HepG2 (cell line): ENCODE measurements at regions not wholly inside any gene's neighbourhood (a gene's known extent, or its start where the extent isn't known, plus 50 kb on each side); places are given as distances from the start of the nearest gene placed in this dataset.

Source experiments
- ATAC-seq: fragments of 200-7000 bp; cut with Tn5 transposase; 3 replicates; pipeline ENCODE4 v1.9.1; 2020; ENCODE audit warnings: mild to moderate bottlenecking, moderate library complexity
- BruUV-seq: library from RNA; stranded (reverse); fragments of 400-500 nt; replicated peaks from 2 replicates; lab custom pipeline; 2021; lab: Mats Ljungman, UMichigan
- CTCF ChIA-PET: fragments of 300-600 bp; formaldehyde crosslinking; extraction: SDS; loops from one replicate; lab custom pipeline; 2021; ENCODE audit warnings: low total read pairs, inconsistent platforms, low intra/inter-chr PET ratio; lab: Yijun Ruan, JAX
- POLR2A ChIA-PET: fragments of 350-600 bp; sonication (Branson Sonifier 250); formaldehyde crosslinking; loops from one replicate; lab custom pipeline; 2020; ENCODE audit warnings: antibody characterized with exemption, inconsistent platforms; lab: Yijun Ruan, JAX
- DNase-seq: peaks from one replicate; pipeline ENCODE4 v3.0.0-alpha.2; 2015; ENCODE audit warnings: low spot score
- FAIRE-seq: peaks from 3 replicates; lab custom pipeline; 2011; peaks lifted over from hg19 to GRCh38; lab: Jason Lieb, UNC
- H2AFZ ChIP-seq: one replicate; pipeline ENCODE4 v1.6.1; 2011; ENCODE audit warnings: low read length, inconsistent platforms
- H3K27ac ChIP-seq: fragments of 300-600 bp; 3 replicates; pipeline ENCODE4 v1.8.0; 2011; ENCODE audit warnings: mixed run types, mild to moderate bottlenecking, mixed read lengths, low read length, inconsistent platforms; ENCODE audit not compliant: insufficient read depth; ENCODE audit errors: extremely low read length
- H3K27me3 ChIP-seq, 2 experiments: fragments of 200-600 bp in 1 of 2; 2 replicates in 1 of 2; 3 replicates in 1 of 2; pipeline versions ENCODE4 v1.6.0 to v1.8.0; 2011; ENCODE audit warnings: low read length in 2 of 2, mild to moderate bottlenecking in 2 of 2, moderate library complexity in 2 of 2, inconsistent platforms in 1 of 2; ENCODE audit not compliant: insufficient read depth in 2 of 2, control insufficient read depth in 1 of 2
- H3K36me3 ChIP-seq, 2 experiments: fragments of 200-600 bp in 1 of 2; replicated peaks in 1 of 2; 2 replicates in 1 of 2; 3 replicates in 1 of 2; pipeline versions ENCODE4 v1.5.1 to v1.8.0; 2011; ENCODE audit warnings: low read length in 2 of 2, inconsistent platforms in 1 of 2; ENCODE audit not compliant: insufficient read depth in 2 of 2, control insufficient read depth in 1 of 2
- H3K4me1 ChIP-seq: 2 replicates; pipeline ENCODE4 v1.5.1; 2012; ENCODE audit warnings: low read length, inconsistent platforms; ENCODE audit not compliant: insufficient read depth
- H3K4me2 ChIP-seq: 2 replicates; pipeline ENCODE4 v1.6.0; 2011; ENCODE audit warnings: low read depth, low read length, inconsistent platforms
- H3K4me3 ChIP-seq, 3 experiments: fragments of 200-600 bp in 1 of 3; sonication (generic), shearing (Covaris generic) in 1 of 3; replicated peaks in 1 of 3; 2 replicates each; pipeline ENCODE4 v1.5.1; 2011 to 2016; ENCODE audit warnings: low read length in 3 of 3, inconsistent platforms in 2 of 3, low read depth in 2 of 3, mild to moderate bottlenecking in 2 of 3, control low read depth in 1 of 3, mixed read lengths in 1 of 3; ENCODE audit not compliant: insufficient read depth in 1 of 3
- H3K79me2 ChIP-seq: one replicate; pipeline ENCODE4 v1.6.1; 2011; ENCODE audit warnings: low read length, inconsistent platforms; ENCODE audit not compliant: insufficient read depth
- H3K9ac ChIP-seq: 2 replicates; pipeline ENCODE4 v1.6.0; 2011; ENCODE audit warnings: mild to moderate bottlenecking, low read depth, low read length, inconsistent platforms; ENCODE audit not compliant: insufficient read depth
- H3K9me3 ChIP-seq: 2 replicates; pipeline ENCODE4 v1.5.1; 2012; ENCODE audit warnings: mild to moderate bottlenecking, low read length
- H4K20me1 ChIP-seq: 2 replicates; pipeline ENCODE4 v1.6.0; 2011; ENCODE audit warnings: inconsistent platforms, mild to moderate bottlenecking, low read length, moderate library complexity; ENCODE audit not compliant: insufficient read depth
- CREB1 ChIP-seq, 2 experiments: fragments of 450-650 bp in 1 of 2; IDR thresholded peaks; 2 replicates each; pipeline ENCODE4 v1.6.1; 2016 to 2017; ENCODE audit warnings: control low read depth in 1 of 2, mild to moderate bottlenecking in 1 of 2, missing compliant biosample characterization in 1 of 2, missing genetic modification characterization in 1 of 2
- FOXP1 ChIP-seq, 2 experiments: fragments of 450-650 bp in 1 of 2; IDR thresholded peaks; 2 replicates each; pipeline ENCODE4 v1.6.1; 2017 to 2018; ENCODE audit warnings: antibody characterized with exemption in 1 of 2
- GATAD1 ChIP-seq: IDR thresholded peaks from 2 replicates; pipeline ENCODE4 v1.6.1; 2016; ENCODE audit warnings: missing genetic modification reagents, missing compliant biosample characterization
- HMG20A ChIP-seq: IDR thresholded peaks from 2 replicates; pipeline ENCODE4 v1.6.1; 2016; ENCODE audit warnings: borderline replicate concordance
- JUND ChIP-seq: sonication (generic); formaldehyde crosslinking; IDR thresholded peaks from 2 replicates; pipeline ENCODE4 v1.8.0; 2022; ENCODE audit warnings: mild to moderate bottlenecking, missing genetic modification reagents
- MAFG ChIP-seq: sonication (generic); formaldehyde crosslinking; IDR thresholded peaks from 2 replicates; pipeline ENCODE4 v1.5.1; 2020; ENCODE audit warnings: mild to moderate bottlenecking, missing genetic modification reagents
- ZBTB1 ChIP-seq: sonication (generic); formaldehyde crosslinking; IDR thresholded peaks from 2 replicates; pipeline ENCODE4 v1.4.0; 2020; ENCODE audit warnings: missing genetic modification reagents, borderline replicate concordance
- ZBTB26 ChIP-seq: IDR thresholded peaks from 2 replicates; pipeline ENCODE4 v1.6.1; 2016; ENCODE audit warnings: missing compliant biosample characterization, missing genetic modification reagents, borderline replicate concordance
- ZNF121 ChIP-seq: sonication (generic); formaldehyde crosslinking; IDR thresholded peaks from 2 replicates; pipeline ENCODE4 v1.5.0; 2020; ENCODE audit warnings: mild to moderate bottlenecking, missing genetic modification reagents
- ZNF136 ChIP-seq: sonication (generic); formaldehyde crosslinking; IDR thresholded peaks from 2 replicates; pipeline ENCODE4 v1.8.1; 2022; ENCODE audit warnings: low read depth, mild to moderate bottlenecking, moderate library complexity, missing genetic modification reagents
- ZNF580 ChIP-seq: IDR thresholded peaks from 2 replicates; pipeline ENCODE4 v1.6.1; 2016; ENCODE audit warnings: low read depth, borderline replicate concordance
- WGBS: methylation state at CpG from one replicate; pipeline ENCODE4 v1.1.6; 2017; ENCODE audit warnings: low lambda C conversion rate; 5-methylcytosine and 5-hydroxymethylcytosine counted together
- in situ Hi-C: cut with HindIII; loops from 2 replicates; pipeline ENCODE4 v1.10.0; 2017; ENCODE audit warnings: low pct_unique_long_range_greater_than_20kb; ENCODE audit not compliant: extremely low pct_ligation_motif_present
- intact Hi-C: fragments of 100-400 bp; cut with micrococcal nuclease; formaldehyde crosslinking; loops from one replicate; pipeline ENCODE4 v1.10.0; 2022; ENCODE audit not compliant: unreplicated experiment

GRCh38 chr4:36609661-36610060 lies 328.2 kb downstream of the DTHD1 start:
- no peaks in the 10 kb centered on the region; a peak in 1 of 5 replicates for H3K27me3 ChIP-seq
- H3K4me3 ChIP-seq, result no peak overlapping the region
- H3K4me2 ChIP-seq, result no peak overlapping the region
- ATAC-seq (no peak), DNase-seq (no peak), FAIRE-seq (no peak)
- ChIA-PET CTCF (no interaction called here), POLR2A (no interaction called here)
- no peak overlapping the region for H3K9ac ChIP-seq
- intact Hi-C loops (no loop called here), in situ Hi-C loops (no loop called here)
- no peak overlapping the region for H3K27ac ChIP-seq
- H3K4me1 ChIP-seq, result no peaks in the 10 kb centered on the region
- TF ChIP-seq ZNF580 (CRISPR knock-in tag), result no peak
- no peak for TF ChIP-seq ZNF121 (CRISPR knock-in tag)
- TF ChIP-seq CREB1 (IDR thresholded peaks at IDR 0.05), result no peak
- TF ChIP-seq CREB1 (CRISPR knock-in tag; IDR thresholded peaks at IDR 0.05), result no peak
- no peak for TF ChIP-seq FOXP1 (IDR thresholded peaks at IDR 0.05)
- no peak for TF ChIP-seq FOXP1 (CRISPR knock-in tag; IDR thresholded peaks at IDR 0.05)
- TF ChIP-seq ZNF136 (CRISPR knock-in tag), result no peak
- no peak for TF ChIP-seq MAFG
- no peak for TF ChIP-seq GATAD1 (CRISPR knock-in tag)
- TF ChIP-seq ZBTB1 (CRISPR knock-in tag), result no peak
- no peak for TF ChIP-seq ZBTB26
- TF ChIP-seq HMG20A (CRISPR knock-in tag), result no peak
- no peak for TF ChIP-seq JUND (CRISPR knock-in tag)
- WGBS, result 0% methylated on average over 1 of the region's 1 CpG
- no peaks in the 10 kb centered on the region for H4K20me1 ChIP-seq
- H3K36me3 ChIP-seq, result no peaks in the 10 kb centered on the region
- H3K9me3 ChIP-seq, result peaks cover 42% of the 10 kb centered on the region
- no TSS peak for BruUV-seq
- no peaks in the 10 kb centered on the region for H3K79me2 ChIP-seq
- no peak overlapping the region for H2AFZ ChIP-seq
